Hindlimb muscle (tissue), 1 donor: ENCODE measurements at regions not wholly inside any gene's neighbourhood (a gene's known extent, or its start where the extent isn't known, plus 50 kb on each side); places are given as distances from the start of the nearest gene placed in this dataset.
"Not testable (repeated sequence)": the region's sequence is repeated elsewhere in the genome, so short reads cannot be mapped to it uniquely, and the experiment has no call there.

Experiments used
- DNase-seq: peaks from one replicate; pipeline ENCODE4 v3.0.0-alpha.2; 2013

- DNase-seq = no peak
These were observed 106.1 kb upstream of the KMT2C start for GRCh38 chr7:152541892-152542291.

- DNase-seq = not testable (repeated sequence)
These were observed 103.3 kb upstream of the KMT2C start for GRCh38 chr7:152539190-152539495.

GRCh38 chr7:152538346-152539189 lies 102.8 kb upstream of the KMT2C start:
- DNase-seq = not testable (repeated sequence)

- DNase-seq = no peak
These were observed 101.8 kb upstream of the KMT2C start for GRCh38 chr7:152537639-152538038.

- no peak for DNase-seq
These were observed 92.8 kb upstream of the KMT2C start for GRCh38 chr7:152528612-152529011.

GRCh38 chr7:152527610-152528032 lies 91.8 kb upstream of the KMT2C start:
- DNase-seq = peak; percentile 58

GRCh38 chr7:152523916-152524315 lies 88.1 kb upstream of the KMT2C start:
- no peak for DNase-seq

- peak; percentile 59 for DNase-seq
These were observed 86.8 kb upstream of the KMT2C start for GRCh38 chr7:152522571-152523067.

GRCh38 chr7:152521420-152522337 lies 85.9 kb upstream of the KMT2C start:
- no peak for DNase-seq

GRCh38 chr7:152520861-152521302 lies 85.1 kb upstream of the KMT2C start:
- DNase-seq = no peak

- no peak for DNase-seq
These were observed 83.5 kb upstream of the KMT2C start for GRCh38 chr7:152519290-152519689.

GRCh38 chr7:152516216-152516615 lies 80.4 kb upstream of the KMT2C start:
- DNase-seq = no peak

- not testable (repeated sequence) for DNase-seq
These were observed 79.6 kb upstream of the KMT2C start for GRCh38 chr7:152515266-152515950.

GRCh38 chr7:152514771-152515105 lies 78.9 kb upstream of the KMT2C start:
- DNase-seq = no peak

- DNase-seq = no peak
These were observed 78.3 kb upstream of the KMT2C start for GRCh38 chr7:152513861-152514770.

- DNase-seq = no peak
These were observed 76.9 kb upstream of the KMT2C start for GRCh38 chr7:152512706-152513105.

- DNase-seq = no peak
These were observed 75.9 kb upstream of the KMT2C start for GRCh38 chr7:152511736-152512135.

- DNase-seq = no peak
These were observed 72.9 kb upstream of the KMT2C start for GRCh38 chr7:152508701-152509100.

- no peak for DNase-seq
These were observed 69.8 kb upstream of the KMT2C start for GRCh38 chr7:152505606-152506005.

- DNase-seq = no peak
These were observed 69.0 kb upstream of the KMT2C start for GRCh38 chr7:152504816-152505215.

GRCh38 chr7:152504367-152504766 lies 68.6 kb upstream of the KMT2C start:
- no peak for DNase-seq
